T-helper 2 cell treated with Interferon-gamma antibody and Interleukin-4, amounts not matched to agents 5 μg/mL and 100 μg/mL, for 36 hours (primary cell): ENCODE measurements at regions not wholly inside any gene's neighbourhood (a gene's known extent, or its start where the extent isn't known, plus 50 kb on each side); places are given as distances from the start of the nearest gene placed in this dataset.
"Not testable (repeated sequence)": the region's sequence is repeated elsewhere in the genome, so short reads cannot be mapped to it uniquely, and the experiment has no call there.

Experiments used
- DNase-seq: peaks from one replicate; pipeline ENCODE4 v3.0.0; 2021; ENCODE audit warnings: low spot score
- H3K27ac Mint-ChIP-seq: one replicate; pipeline ENCODE4 v1.8.0; 2021; ENCODE audit warnings: mild to moderate bottlenecking, mixed read lengths
- H3K27me3 Mint-ChIP-seq: one replicate; pipeline ENCODE4 v1.8.0; 2021; ENCODE audit warnings: low read depth, mixed read lengths
- H3K36me3 Mint-ChIP-seq: one replicate; pipeline ENCODE4 v1.8.0; 2021; ENCODE audit warnings: low read depth, mixed read lengths
- H3K4me1 Mint-ChIP-seq: one replicate; pipeline ENCODE4 v1.8.0; 2021; ENCODE audit warnings: low read depth, mixed read lengths
- H3K4me3 Mint-ChIP-seq: one replicate; pipeline ENCODE4 v1.8.0; 2022; ENCODE audit warnings: mild to moderate bottlenecking, moderate library complexity, mixed read lengths
- H3K9me3 Mint-ChIP-seq: one replicate; pipeline ENCODE4 v1.8.0; 2021; ENCODE audit warnings: mixed read lengths

DNA sequence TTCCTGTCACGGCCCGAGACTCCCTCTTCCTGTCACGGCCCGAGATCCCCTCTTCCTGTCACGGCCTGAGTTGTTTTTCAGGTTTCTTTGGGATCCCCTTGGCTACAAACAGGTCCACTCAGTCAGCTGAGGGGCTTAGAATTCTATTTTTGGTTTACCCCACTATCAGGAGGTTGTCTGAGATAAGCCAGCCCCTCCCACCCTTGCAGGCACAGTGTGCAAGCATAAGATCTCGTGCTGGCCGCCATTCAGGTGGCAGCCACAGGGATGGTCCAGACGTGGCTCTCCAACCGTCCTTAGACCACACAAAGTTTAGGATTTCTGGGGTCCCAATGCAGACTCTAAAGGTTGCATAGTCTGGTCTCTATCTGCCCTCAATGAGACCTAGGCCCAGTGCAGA lies 186.0 kb upstream of the PLCXD1 start:
- H3K4me1 Mint-ChIP-seq, H3K9me3 Mint-ChIP-seq, H3K27me3 Mint-ChIP-seq, H3K36me3 Mint-ChIP-seq, DNase-seq, H3K4me3 Mint-ChIP-seq: not testable (repeated sequence)
- H3K27ac Mint-ChIP-seq: peak overlapping the region; percentile 81
